DOHH2 (cell line): ENCODE measurements at regions not wholly inside any gene's neighbourhood (a gene's known extent, or its start where the extent isn't known, plus 50 kb on each side); places are given as distances from the start of the nearest gene placed in this dataset.

Experiments used
- H3F3A ChIP-seq: fragments of 200-600 bp; sonication (generic), shearing (Covaris generic); 2 replicates; pipeline ENCODE4 v1.6.0; 2016; ENCODE audit warnings: antibody characterized with exemption, mild to moderate bottlenecking; ENCODE audit not compliant: control insufficient read depth, insufficient read depth
- H3K27ac ChIP-seq: fragments of 200-600 bp; sonication (generic); 2 replicates; pipeline ENCODE4 v1.5.1; 2014; ENCODE audit warnings: low read depth, mild to moderate bottlenecking, low read length, moderate library complexity
- H3K27me3 ChIP-seq: fragments of 200-600 bp; sonication (generic); 2 replicates; pipeline ENCODE4 v1.6.1; 2014; ENCODE audit warnings: mild to moderate bottlenecking, low read length, mixed read lengths; ENCODE audit not compliant: control insufficient read depth
- H3K36me3 ChIP-seq: fragments of 200-600 bp; sonication (generic); 2 replicates; pipeline ENCODE4 v1.6.1; 2014; ENCODE audit warnings: mild to moderate bottlenecking, low read length, moderate library complexity, mixed read lengths; ENCODE audit not compliant: control insufficient read depth
- H3K4me1 ChIP-seq: fragments of 200-600 bp; sonication (generic); 2 replicates; pipeline ENCODE4 v1.6.1; 2014; ENCODE audit warnings: mild to moderate bottlenecking, low read length, mixed read lengths; ENCODE audit not compliant: control insufficient read depth
- H3K4me2 ChIP-seq: fragments of 200-600 bp; sonication (generic); 2 replicates; pipeline ENCODE4 v1.6.0; 2014; ENCODE audit warnings: mild to moderate bottlenecking, low read length, moderate library complexity
- H3K4me3 ChIP-seq: fragments of 200-600 bp; sonication (generic); 2 replicates; pipeline ENCODE4 v1.5.1; 2014; ENCODE audit warnings: mild to moderate bottlenecking, low read length, mixed read lengths
- H3K79me2 ChIP-seq: fragments of 200-600 bp; sonication (generic); 2 replicates; pipeline ENCODE4 v1.6.1; 2014; ENCODE audit warnings: mild to moderate bottlenecking, low read length, mixed read lengths; ENCODE audit not compliant: control insufficient read depth
- H3K9me2 ChIP-seq: fragments of 200-600 bp; sonication (generic); replicated peaks from 2 replicates; pipeline ENCODE4 v1.6.1; 2014; ENCODE audit warnings: mild to moderate bottlenecking, low read length, mixed read lengths; ENCODE audit not compliant: control insufficient read depth
- H3K9me3 ChIP-seq: fragments of 200-600 bp; sonication (generic); 2 replicates; pipeline ENCODE4 v1.6.1; 2014; ENCODE audit warnings: antibody characterized with exemption, low read length, mixed read lengths; ENCODE audit not compliant: control insufficient read depth, insufficient read depth
- H4K20me1 ChIP-seq: fragments of 200-600 bp; sonication (generic); 2 replicates; pipeline ENCODE4 v1.6.0; 2014; ENCODE audit warnings: low read depth, mild to moderate bottlenecking, antibody characterized with exemption, low read length, moderate library complexity; ENCODE audit not compliant: control insufficient read depth, insufficient read depth
- CTCF ChIP-seq: fragments of 200-600 bp; sonication (generic); IDR thresholded peaks from one replicate; pipeline ENCODE4 v1.5.1; 2014; ENCODE audit warnings: antibody characterized with exemption, mild to moderate bottlenecking, low read depth, low read length; ENCODE audit not compliant: poor library complexity, severe bottlenecking
- EZH2phosphoT487 ChIP-seq: fragments of 200-600 bp; sonication (generic); IDR thresholded peaks from 2 replicates; pipeline ENCODE4 v1.6.1; 2017; ENCODE audit warnings: borderline replicate concordance, mild to moderate bottlenecking, antibody characterized with exemption, low read length, moderate library complexity, mixed read lengths

GRCh38 chr15:29563112-29563511 is 259.2 kb downstream of the TJP1 start:
- no peaks in the 10 kb centered on the region for H3K4me1 ChIP-seq
- no peaks in the 10 kb centered on the region for H3F3A ChIP-seq
- H3K27me3 ChIP-seq: no peaks in the 10 kb centered on the region
- no peaks in the 10 kb centered on the region for H4K20me1 ChIP-seq
- no peak for TF ChIP-seq EZH2phosphoT487
- no peak for TF ChIP-seq CTCF
- no peaks in the 10 kb centered on the region for H3K79me2 ChIP-seq
- no peaks in the 10 kb centered on the region for H3K9me2 ChIP-seq
- no peak overlapping the region for H3K27ac ChIP-seq
- H3K4me2 ChIP-seq: no peak overlapping the region
- H3K4me3 ChIP-seq: no peak overlapping the region
- no peaks in the 10 kb centered on the region for H3K9me3 ChIP-seq
- H3K36me3 ChIP-seq: no peaks in the 10 kb centered on the region

- no peaks in the 10 kb centered on the region for H3K9me3 ChIP-seq
- TF ChIP-seq EZH2phosphoT487: no peak
- no peak for TF ChIP-seq CTCF
- H3K27me3 ChIP-seq: no peaks in the 10 kb centered on the region
- no peaks in the 10 kb centered on the region for H4K20me1 ChIP-seq
- H3K79me2 ChIP-seq: no peaks in the 10 kb centered on the region
- H3K4me3 ChIP-seq: no peak overlapping the region
- H3K27ac ChIP-seq: no peak overlapping the region
- H3K4me1 ChIP-seq: no peaks in the 10 kb centered on the region
- H3K9me2 ChIP-seq: no peaks in the 10 kb centered on the region
- no peaks in the 10 kb centered on the region for H3K36me3 ChIP-seq
- H3F3A ChIP-seq: no peaks in the 10 kb centered on the region
- H3K4me2 ChIP-seq: no peak overlapping the region
These were observed 261.4 kb downstream of the TJP1 start for GRCh38 chr15:29560896-29561295.

- TF ChIP-seq EZH2phosphoT487: no peak
- TF ChIP-seq CTCF: no peak
These were observed 264.0 kb downstream of the TJP1 start for GRCh38 chr15:29558261-29558660.

GRCh38 chr15:29557171-29557570 is 265.1 kb downstream of the TJP1 start:
- Histone ChIP-seq H3K79me2 (no peaks in the 10 kb centered on the region), H3K27me3 (no peaks in the 10 kb centered on the region), H3F3A (no peaks in the 10 kb centered on the region)

More at GRCh38 chr15:29558261-29558660, 264.0 kb downstream of the TJP1 start:
- Histone ChIP-seq H4K20me1 (no peaks in the 10 kb centered on the region), H3K9me2 (no peaks in the 10 kb centered on the region), H3K27me3 (no peaks in the 10 kb centered on the region), H3K4me2 (no peak overlapping the region), H3K79me2 (no peaks in the 10 kb centered on the region), H3K4me3 (no peak overlapping the region), H3K4me1 (no peaks in the 10 kb centered on the region), H3K9me3 (no peaks in the 10 kb centered on the region), H3K27ac (no peak overlapping the region), H3F3A (no peaks in the 10 kb centered on the region), H3K36me3 (no peaks in the 10 kb centered on the region)

More at GRCh38 chr15:29557171-29557570, 265.1 kb downstream of the TJP1 start:
- TF ChIP-seq CTCF (no peak), EZH2phosphoT487 (no peak)
- Histone ChIP-seq H3K4me2 (no peak overlapping the region), H4K20me1 (no peaks in the 10 kb centered on the region), H3K9me2 (no peaks in the 10 kb centered on the region), H3K27ac (no peak overlapping the region), H3K4me1 (no peaks in the 10 kb centered on the region), H3K4me3 (no peak overlapping the region), H3K9me3 (no peaks in the 10 kb centered on the region), H3K36me3 (no peaks in the 10 kb centered on the region)
